ENCODE measurements at regions not wholly inside any gene's neighbourhood (a gene's known extent, or its start where the extent isn't known, plus 50 kb on each side); places are given as distances from the start of the nearest gene placed in this dataset.

- no peak for DNase-seq (ENCODE audit: low spot score in 2 of 2)
- no peaks in the 10 kb centered on the region for H3K4me1 ChIP-seq
- peaks cover 5% of the 10 kb centered on the region; the same call in 1 of the 2 replicates for H3K9me3 ChIP-seq
- in situ Hi-C loops (cut with MboI; ENCODE audit: low sequenced_read_pairs): no loop called here
- H3K4me3 ChIP-seq: no peak overlapping the region
- no peaks in the 10 kb centered on the region for H3K36me3 ChIP-seq (replicated peaks)
- no peaks in the 10 kb centered on the region for H3K27me3 ChIP-seq (ENCODE audit: low read depth)
Observed at GRCh38 chr2:151119374-151119773, 142.3 kb downstream of the RBM43 start.

- Histone ChIP-seq H3K4me3 (no peak overlapping the region), H3K36me3 (replicated peaks) (no peaks in the 10 kb centered on the region), H3K9me3 (peaks cover 5% of the 10 kb centered on the region; the same call in 1 of the 2 replicates), H3K27me3 (ENCODE audit: low read depth) (no peaks in the 10 kb centered on the region), H3K4me1 (no peaks in the 10 kb centered on the region)
- in situ Hi-C loops (cut with MboI; ENCODE audit: low sequenced_read_pairs): no loop called here
- DNase-seq (ENCODE audit: low spot score in 2 of 2): no peak
Observed at GRCh38 chr2:151118269-151118668, 143.4 kb downstream of the RBM43 start.

- Histone ChIP-seq H3K9me3 (peaks cover 5% of the 10 kb centered on the region; the same call in 1 of the 2 replicates), H3K4me3 (no peak overlapping the region), H3K36me3 (replicated peaks) (no peaks in the 10 kb centered on the region), H3K4me1 (peaks cover 10% of the 10 kb centered on the region), H3K27me3 (ENCODE audit: low read depth) (no peaks in the 10 kb centered on the region)
- in situ Hi-C loops (cut with MboI; ENCODE audit: low sequenced_read_pairs): no loop called here
- no peak for DNase-seq (ENCODE audit: low spot score in 2 of 2)
Observed at GRCh38 chr2:151114874-151115273, 146.8 kb downstream of the RBM43 start.

GRCh38 chr2:151113318-151113717 is 148.3 kb downstream of the RBM43 start:
- Histone ChIP-seq H3K36me3 (replicated peaks) (no peaks in the 10 kb centered on the region), H3K4me3 (no peak overlapping the region), H3K9me3 (peaks cover 5% of the 10 kb centered on the region; the same call in 1 of the 2 replicates), H3K4me1 (peaks cover 10% of the 10 kb centered on the region), H3K27me3 (ENCODE audit: low read depth) (no peaks in the 10 kb centered on the region)
- DNase-seq (ENCODE audit: low spot score in 2 of 2): no peak
- in situ Hi-C loops (cut with MboI; ENCODE audit: low sequenced_read_pairs): no loop called here

GRCh38 chr2:151111599-151112278 is 149.9 kb downstream of the RBM43 start:
- H3K36me3 ChIP-seq (replicated peaks): no peaks in the 10 kb centered on the region
- no peak overlapping the region for H3K4me3 ChIP-seq
- DNase-seq (ENCODE audit: low spot score in 2 of 2): peak in 1 of 2 experiments; percentile 60
- peaks cover 10% of the 10 kb centered on the region for H3K4me1 ChIP-seq
- no peaks in the 10 kb centered on the region for H3K9me3 ChIP-seq
- no peaks in the 10 kb centered on the region for H3K27me3 ChIP-seq (ENCODE audit: low read depth)
- in situ Hi-C loops (cut with MboI; ENCODE audit: low sequenced_read_pairs): no loop called here

GRCh38 chr2:151106805-151107506 is 154.7 kb downstream of the RBM43 start:
- H3K9me3 ChIP-seq: no peaks in the 10 kb centered on the region
- H3K27me3 ChIP-seq (ENCODE audit: low read depth): no peaks in the 10 kb centered on the region
- no peak overlapping the region for H3K4me3 ChIP-seq
- DNase-seq (ENCODE audit: low spot score in 2 of 2): no peak
- in situ Hi-C loops (cut with MboI; ENCODE audit: low sequenced_read_pairs): no loop called here
- peaks cover 14% of the 10 kb centered on the region for H3K4me1 ChIP-seq
- H3K36me3 ChIP-seq (replicated peaks): no peaks in the 10 kb centered on the region

- H3K4me1 ChIP-seq: peaks cover 9% of the 10 kb centered on the region
- no peak for DNase-seq (ENCODE audit: low spot score in 2 of 2)
- no peak overlapping the region for H3K4me3 ChIP-seq
- no peaks in the 10 kb centered on the region for H3K9me3 ChIP-seq
- in situ Hi-C loops (cut with MboI; ENCODE audit: low sequenced_read_pairs): no loop called here
- H3K27me3 ChIP-seq (ENCODE audit: low read depth): no peaks in the 10 kb centered on the region
- H3K36me3 ChIP-seq (replicated peaks): no peaks in the 10 kb centered on the region
Observed at GRCh38 chr2:151103551-151103950, 158.1 kb downstream of the RBM43 start.

- in situ Hi-C loops (cut with MboI; ENCODE audit: low sequenced_read_pairs): no loop called here
- Histone ChIP-seq H3K4me1 (peaks cover 9% of the 10 kb centered on the region), H3K4me3 (no peak overlapping the region), H3K9me3 (no peaks in the 10 kb centered on the region), H3K27me3 (ENCODE audit: low read depth) (no peaks in the 10 kb centered on the region), H3K36me3 (replicated peaks) (no peaks in the 10 kb centered on the region)
- DNase-seq (ENCODE audit: low spot score in 2 of 2): peak in 1 of 2 experiments; percentile 13
Observed at GRCh38 chr2:151102226-151102625, 159.4 kb downstream of the RBM43 start.

- Histone ChIP-seq H3K4me3 (no peak overlapping the region), H3K9me3 (no peaks in the 10 kb centered on the region), H3K27me3 (ENCODE audit: low read depth) (no peaks in the 10 kb centered on the region), H3K36me3 (replicated peaks) (no peaks in the 10 kb centered on the region), H3K4me1 (peaks cover 9% of the 10 kb centered on the region)
- in situ Hi-C loops (cut with MboI; ENCODE audit: low sequenced_read_pairs): no loop called here
- DNase-seq (ENCODE audit: low spot score in 2 of 2): no peak
Observed at GRCh38 chr2:151098841-151099240, 162.8 kb downstream of the RBM43 start.

GRCh38 chr2:151097895-151098294 is 163.8 kb downstream of the RBM43 start:
- in situ Hi-C loops (cut with MboI; ENCODE audit: low sequenced_read_pairs): no loop called here
- no peak for DNase-seq (ENCODE audit: low spot score in 2 of 2)

GRCh38 chr2:151097128-151097527 is 164.5 kb downstream of the RBM43 start:
- in situ Hi-C loops (cut with MboI; ENCODE audit: low sequenced_read_pairs): no loop called here
- Histone ChIP-seq H3K4me3 (no peak overlapping the region), H3K27me3 (ENCODE audit: low read depth) (no peaks in the 10 kb centered on the region), H3K36me3 (replicated peaks) (no peaks in the 10 kb centered on the region), H3K4me1 (peaks cover 3% of the 10 kb centered on the region), H3K9me3 (no peaks in the 10 kb centered on the region)
- no peak for DNase-seq (ENCODE audit: low spot score in 2 of 2)

More at GRCh38 chr2:151097895-151098294, 163.8 kb downstream of the RBM43 start:
- H3K27me3 ChIP-seq (ENCODE audit: low read depth): no peaks in the 10 kb centered on the region
- H3K36me3 ChIP-seq (replicated peaks): no peaks in the 10 kb centered on the region
- peaks cover 9% of the 10 kb centered on the region for H3K4me1 ChIP-seq
- H3K9me3 ChIP-seq: no peaks in the 10 kb centered on the region
- H3K4me3 ChIP-seq: no peak overlapping the region

GRCh38 chr2:151096235-151096634 is 165.4 kb downstream of the RBM43 start:
- in situ Hi-C loops (cut with MboI; ENCODE audit: low sequenced_read_pairs): no loop called here
- Histone ChIP-seq H3K4me1 (no peaks in the 10 kb centered on the region), H3K4me3 (no peak overlapping the region), H3K27me3 (ENCODE audit: low read depth) (no peaks in the 10 kb centered on the region), H3K9me3 (no peaks in the 10 kb centered on the region), H3K36me3 (replicated peaks) (no peaks in the 10 kb centered on the region)
- DNase-seq (ENCODE audit: low spot score in 2 of 2): no peak

GRCh38 chr2:151095463-151095862 is 166.2 kb downstream of the RBM43 start:
- DNase-seq (ENCODE audit: low spot score in 2 of 2): no peak
- in situ Hi-C loops (cut with MboI; ENCODE audit: low sequenced_read_pairs): no loop called here
- Histone ChIP-seq H3K9me3 (no peaks in the 10 kb centered on the region), H3K4me3 (no peak overlapping the region), H3K27me3 (ENCODE audit: low read depth) (no peaks in the 10 kb centered on the region), H3K4me1 (no peaks in the 10 kb centered on the region), H3K36me3 (replicated peaks) (no peaks in the 10 kb centered on the region)

- H3K36me3 ChIP-seq (replicated peaks): no peaks in the 10 kb centered on the region
- in situ Hi-C loops (cut with MboI; ENCODE audit: low sequenced_read_pairs): no loop called here
- H3K4me3 ChIP-seq: no peak overlapping the region
- no peaks in the 10 kb centered on the region; the same call in 1 of the 2 replicates for H3K4me1 ChIP-seq
- no peaks in the 10 kb centered on the region for H3K9me3 ChIP-seq
- no peak for DNase-seq (ENCODE audit: low spot score in 2 of 2)
- H3K27me3 ChIP-seq (ENCODE audit: low read depth): no peaks in the 10 kb centered on the region
Observed at GRCh38 chr2:151091583-151091982, 170.1 kb downstream of the RBM43 start.
